IPS DF 4.7 (cell line): ENCODE measurements at regions not wholly inside any gene's neighbourhood (a gene's known extent, or its start where the extent isn't known, plus 50 kb on each side); places are given as distances from the start of the nearest gene placed in this dataset.
"Not testable (repeated sequence)": the region's sequence is repeated elsewhere in the genome, so short reads cannot be mapped to it uniquely, and the experiment has no call there.

Experiments
- DNase-seq: peaks from one replicate; pipeline ENCODE4 v3.0.0-alpha.2; 2013; ENCODE audit warnings: low spot score; ENCODE audit errors: extremely low read depth

DNA sequence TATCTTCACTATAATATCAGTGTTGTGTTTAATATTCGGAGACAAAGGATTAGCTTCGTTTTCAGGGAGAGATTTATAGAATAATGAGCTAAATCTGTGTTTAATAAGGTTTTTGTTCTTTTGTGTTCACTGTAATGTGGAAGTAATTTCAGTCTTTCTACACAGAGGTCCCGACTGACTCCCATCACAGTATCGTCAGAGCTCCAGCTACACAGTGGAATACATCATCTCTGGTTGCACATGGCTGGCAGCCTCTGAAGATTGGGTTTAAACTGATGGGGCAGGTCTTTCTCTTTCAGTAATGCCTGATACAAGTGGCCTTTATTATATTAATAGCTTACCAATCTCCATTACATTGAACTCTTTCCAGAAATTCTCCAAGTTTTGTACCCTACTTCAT lies 736.7 kb upstream of the RIOK2 start:
- DNase-seq: no peak

DNA sequence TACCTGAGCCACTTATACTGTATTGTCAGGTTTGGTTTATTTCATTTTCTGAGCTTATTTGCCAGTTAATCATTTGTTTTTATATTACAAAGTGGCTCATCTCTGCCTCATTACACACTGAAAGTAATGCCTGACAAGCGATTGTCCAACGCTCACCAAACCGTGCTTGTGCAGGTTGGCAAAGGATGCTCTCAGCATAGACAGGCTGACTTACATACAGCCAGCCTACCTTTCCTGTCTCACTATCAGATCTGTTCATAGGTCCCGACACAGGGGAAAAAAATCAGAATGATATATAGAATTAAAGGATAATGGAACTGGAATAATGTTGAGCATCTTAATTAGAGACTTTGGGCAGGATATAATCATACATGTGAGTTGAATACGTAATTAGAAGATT lies 739.7 kb upstream of the RIOK2 start:
- DNase-seq: no peak

DNA sequence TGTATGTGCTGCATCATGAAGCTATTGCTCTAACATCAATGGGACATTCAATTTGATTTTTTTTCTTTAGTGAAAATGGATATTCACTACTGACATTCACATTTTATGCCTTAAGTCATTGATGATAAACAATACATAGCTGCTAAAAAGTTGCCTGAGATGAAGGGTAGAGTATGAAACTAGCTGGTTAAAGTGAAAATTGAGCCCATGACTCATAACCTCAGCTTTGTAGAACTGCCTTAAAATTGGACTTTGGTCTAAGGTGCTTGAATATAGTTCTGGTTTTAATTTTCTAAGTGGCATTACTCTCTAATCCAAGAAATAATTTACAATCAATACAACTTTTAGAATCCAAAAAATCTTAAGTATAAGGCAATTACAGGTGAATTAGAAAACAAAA lies 740.4 kb upstream of the RIOK2 start:
- no peak for DNase-seq

DNA sequence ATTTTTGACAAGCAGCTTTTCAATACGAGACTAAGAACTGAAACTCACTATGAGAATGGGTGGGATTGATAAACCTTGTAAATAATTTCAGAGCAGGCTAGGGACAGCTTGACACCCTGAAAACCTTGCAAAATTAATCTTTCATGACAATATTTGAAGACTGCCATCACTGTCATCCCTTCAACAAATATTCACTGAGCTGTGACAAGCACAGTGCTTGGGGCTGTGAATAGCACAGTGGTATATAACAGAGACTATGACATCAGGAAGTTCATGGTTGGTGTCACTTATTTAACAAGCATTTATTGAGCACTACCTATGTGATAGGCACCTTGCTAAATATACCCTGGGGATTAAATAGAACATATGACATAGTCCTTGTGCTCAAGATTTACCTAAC lies 741.0 kb upstream of the RIOK2 start:
- DNase-seq: no peak

DNA sequence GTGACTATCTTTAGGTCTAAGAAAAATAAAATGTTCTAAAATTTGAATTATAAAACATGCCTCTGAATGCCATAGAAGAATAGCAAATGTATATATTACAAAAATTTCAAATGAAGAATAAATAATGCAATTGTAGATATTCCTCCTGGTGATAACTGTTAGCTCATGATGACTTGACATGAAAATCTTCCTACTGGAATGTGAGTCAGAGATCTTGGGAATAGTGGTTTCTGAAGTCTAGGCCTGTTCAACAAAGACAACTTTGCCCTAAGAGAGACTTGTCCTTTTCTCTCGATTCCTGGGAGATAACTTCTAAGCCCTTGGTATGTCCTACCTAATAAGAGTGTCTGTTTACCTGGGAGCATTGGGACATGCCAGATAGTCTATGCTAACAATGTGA lies 746.3 kb upstream of the RIOK2 start:
- no peak for DNase-seq

DNA sequence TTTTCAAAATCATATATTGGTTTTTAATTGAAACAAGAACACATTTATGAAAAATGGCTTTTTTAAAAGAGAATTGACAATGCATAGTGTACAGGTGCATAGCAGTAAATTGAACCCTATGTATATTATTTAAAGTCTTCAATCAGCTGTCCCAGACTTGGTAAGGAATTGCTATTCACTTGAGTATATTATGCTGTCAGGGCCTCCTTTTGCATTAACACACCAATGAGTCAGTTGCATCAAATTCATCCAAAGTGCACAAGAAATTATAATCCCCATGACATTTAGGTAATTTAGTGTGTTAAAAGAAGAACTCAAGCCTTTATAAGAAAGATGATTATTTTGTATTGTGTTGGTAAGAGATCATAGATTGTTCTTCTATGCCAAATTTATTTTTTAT lies 748.8 kb upstream of the RIOK2 start:
- no peak for DNase-seq

DNA sequence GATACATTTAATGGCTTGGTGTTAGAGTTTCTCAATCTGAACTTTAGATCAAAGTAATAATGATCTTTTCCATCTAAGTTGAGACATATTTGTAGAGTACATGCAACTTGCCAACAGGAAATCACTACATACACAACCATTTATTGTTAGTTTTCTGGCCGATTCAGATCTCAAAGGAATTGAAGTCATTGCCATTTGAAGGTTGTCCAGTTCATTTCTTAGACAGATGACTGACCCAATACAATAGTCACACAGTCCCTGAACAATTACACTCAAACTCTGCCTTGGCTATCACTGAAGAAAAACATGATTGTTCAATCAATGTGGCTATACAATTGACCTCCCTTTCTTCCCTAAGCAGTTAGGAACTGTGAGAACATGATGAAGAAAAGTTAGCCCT lies 753.2 kb upstream of the RIOK2 start:
- no peak for DNase-seq

DNA sequence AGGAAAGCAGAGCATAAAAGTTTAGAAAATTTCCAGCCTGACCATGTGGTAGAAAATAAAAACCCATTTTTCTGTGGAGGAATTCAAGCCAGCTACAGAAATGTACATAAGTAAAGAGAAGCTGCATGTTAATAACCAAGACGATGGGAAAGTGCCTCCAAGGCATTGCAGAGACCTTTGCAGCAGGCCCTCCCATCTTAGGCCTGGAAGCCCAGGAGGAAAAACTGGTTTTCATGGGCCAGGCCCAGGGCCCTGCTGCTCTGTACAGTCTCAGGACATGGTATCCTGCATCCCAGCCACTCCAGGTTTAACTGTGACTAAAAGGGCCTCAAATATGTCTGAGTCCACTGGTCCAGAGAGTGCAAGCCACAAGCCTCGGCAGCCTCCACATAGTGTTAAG lies 754.8 kb upstream of the RIOK2 start:
- no peak for DNase-seq

DNA sequence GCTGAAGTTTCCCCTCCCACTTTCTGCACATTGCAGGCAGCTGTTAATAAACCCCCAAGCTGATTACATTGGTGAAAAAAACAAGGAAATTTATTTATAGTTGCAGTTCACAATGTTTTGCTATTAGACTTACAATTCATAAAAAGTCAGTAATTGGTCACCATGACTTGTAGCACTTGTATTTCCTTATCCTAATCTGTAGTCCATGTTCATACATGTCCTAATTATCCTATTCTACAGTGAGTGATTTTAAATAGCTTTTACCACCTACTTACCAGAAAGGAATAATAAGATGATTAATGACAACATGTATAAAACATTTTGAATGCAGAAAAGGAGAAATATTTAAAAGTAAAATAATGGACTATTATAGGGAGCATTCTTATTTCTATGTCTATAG lies 760.0 kb upstream of the RIOK2 start:
- no peak for DNase-seq

DNA sequence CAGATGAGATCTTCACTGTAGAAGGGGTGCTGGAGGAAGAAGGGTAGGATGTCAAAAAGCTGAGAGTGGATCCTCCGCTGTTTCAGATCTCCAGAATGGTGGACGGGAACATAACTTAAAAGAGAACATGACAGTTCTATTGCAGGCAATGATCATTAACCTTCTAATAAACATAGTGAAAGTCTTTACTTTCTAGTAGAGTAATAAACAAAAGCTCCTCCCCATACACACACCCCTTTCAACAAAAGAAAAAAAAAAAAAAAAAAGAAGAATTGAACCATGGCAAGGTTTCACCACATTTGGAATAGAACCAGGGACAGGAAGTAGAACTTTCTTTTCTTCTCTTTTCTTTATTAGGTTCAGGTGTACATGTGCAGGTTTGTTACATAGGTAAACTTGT lies 768.1 kb upstream of the RIOK2 start:
- no peak for DNase-seq

DNA sequence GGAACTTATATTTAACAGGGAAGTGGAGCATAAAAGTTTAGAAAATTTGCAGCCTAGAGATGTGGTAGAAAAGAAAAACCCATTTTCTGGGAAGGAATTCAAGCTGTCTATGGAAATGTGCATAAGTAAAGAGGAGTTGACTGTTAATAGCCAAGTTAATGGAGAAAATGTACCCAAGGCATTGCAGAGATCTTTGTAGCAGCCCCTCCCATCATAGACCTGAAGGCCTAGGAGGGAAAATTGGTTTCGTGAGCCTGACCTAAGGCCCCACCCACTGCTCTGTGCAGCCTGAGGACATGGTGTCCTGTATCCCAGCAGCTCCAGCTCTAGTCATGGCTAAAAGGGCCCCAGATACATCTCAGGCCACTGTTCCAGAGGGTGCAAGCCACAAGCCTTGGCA lies 772.4 kb upstream of the RIOK2 start:
- DNase-seq: no peak

DNA sequence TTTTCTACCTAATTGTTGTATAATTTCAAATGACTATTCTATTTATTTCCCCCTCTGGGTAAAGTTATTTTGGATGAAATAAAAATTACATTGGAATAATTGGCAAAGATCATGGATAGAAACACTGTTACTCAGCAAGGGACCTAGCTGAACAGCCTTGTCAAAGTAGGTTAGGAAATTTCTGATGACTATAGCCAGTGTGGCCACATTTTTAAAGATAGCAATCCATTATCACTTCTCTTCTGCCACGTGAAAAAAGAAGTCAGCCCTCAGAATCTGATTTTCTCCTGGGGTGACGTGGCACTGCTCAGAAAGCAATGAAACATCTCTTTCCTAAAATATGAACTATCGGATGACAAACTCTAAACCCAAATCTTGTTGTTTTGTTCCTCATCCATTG lies 784.2 kb upstream of the RIOK2 start:
- no peak for DNase-seq

DNA sequence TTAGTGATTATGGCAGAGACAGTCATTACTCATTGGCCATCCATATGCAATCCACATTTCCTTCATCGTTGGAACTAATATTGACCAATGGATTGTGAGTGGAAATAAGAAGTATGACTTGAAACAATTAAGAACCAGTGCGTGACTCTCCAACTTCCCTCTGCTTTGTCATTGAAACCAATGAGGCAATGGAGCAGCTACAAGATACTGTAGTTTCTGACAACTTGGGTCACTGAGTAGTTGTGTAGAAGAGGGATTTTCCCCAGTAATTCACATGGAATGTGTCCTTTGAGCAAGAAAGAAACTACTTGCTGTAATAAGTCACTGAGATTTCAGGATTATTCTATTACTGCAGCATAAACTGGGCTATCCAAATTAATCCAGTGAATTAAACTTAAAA lies 785.3 kb upstream of the RIOK2 start:
- DNase-seq: no peak

DNA sequence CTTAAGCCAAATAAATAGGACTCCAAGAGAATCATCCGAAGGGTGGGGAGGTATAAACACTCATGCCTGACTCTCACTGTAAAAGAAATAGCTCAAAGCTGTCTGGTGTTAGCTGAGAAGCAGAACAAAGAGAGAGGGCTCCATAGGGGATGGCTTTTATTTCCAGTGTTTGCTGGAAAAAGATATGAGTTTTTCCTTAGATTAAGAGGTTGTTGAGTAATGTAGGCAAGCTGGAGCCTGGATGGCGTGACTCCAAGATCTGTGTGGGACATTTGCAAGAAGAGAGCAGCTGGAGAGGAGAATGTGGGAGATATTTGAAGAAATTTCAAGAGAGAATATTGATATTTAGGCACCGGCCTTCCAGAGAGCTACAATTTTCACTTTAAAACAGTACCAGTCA lies 793.7 kb upstream of the RGMB start:
- no peak for DNase-seq

DNA sequence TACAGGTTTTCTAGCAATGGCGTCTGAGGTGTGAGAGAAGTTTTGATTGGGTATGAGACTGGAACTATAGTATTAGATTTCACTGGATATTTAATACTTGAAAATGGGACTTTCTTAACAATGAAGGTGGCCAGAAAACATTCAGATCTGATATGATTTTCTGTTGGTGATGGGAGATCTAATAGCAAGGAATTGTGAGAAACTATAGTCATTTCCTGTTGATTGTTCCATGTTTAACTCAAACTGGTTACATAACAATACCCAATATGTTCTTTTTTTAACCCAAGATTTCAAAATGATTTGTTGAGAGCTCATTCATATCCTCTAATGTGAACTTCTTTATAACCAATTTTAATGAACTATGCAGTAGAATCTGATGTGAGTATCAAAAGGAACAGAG lies 793.2 kb upstream of the RGMB start:
- no peak for DNase-seq

DNA sequence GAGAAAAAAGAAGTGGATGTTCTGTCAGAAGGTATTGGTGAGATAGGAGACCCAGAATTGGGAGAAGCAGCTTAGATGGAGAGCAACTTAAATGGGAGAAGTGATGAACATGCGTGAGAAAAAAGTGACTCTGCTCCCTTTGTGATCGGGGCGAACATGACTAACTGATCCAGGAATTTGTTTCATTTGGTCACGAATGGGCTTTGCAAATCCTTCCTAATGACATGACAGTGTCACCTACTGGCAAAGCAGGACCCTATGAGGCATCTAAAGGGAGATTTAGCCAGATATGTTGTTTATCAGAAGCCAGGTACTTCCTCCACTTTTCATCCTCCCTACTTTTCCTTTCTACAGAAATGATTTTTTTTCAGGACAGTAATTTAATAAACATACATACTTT lies 787.4 kb upstream of the RGMB start:
- DNase-seq: peak; percentile 38

DNA sequence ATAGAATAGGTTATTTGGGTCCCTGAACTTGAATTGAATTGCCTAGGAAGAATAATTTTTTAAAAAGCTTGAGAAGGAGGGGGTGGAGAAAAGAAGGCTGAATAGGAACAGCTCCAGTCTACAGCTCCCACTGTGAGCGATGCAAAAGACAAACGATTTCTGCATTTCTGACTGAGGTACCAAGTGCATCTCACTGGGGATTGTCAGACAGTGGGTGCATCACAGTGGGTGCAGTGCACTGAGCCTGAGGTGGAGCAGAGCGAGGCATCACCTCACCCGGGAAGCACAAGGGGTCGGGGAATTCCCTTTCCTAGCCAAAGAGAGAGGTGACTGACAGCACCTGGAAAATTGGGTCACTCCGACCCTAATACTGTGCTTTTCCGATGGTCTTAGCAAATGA lies 782.2 kb upstream of the RGMB start:
- DNase-seq: no peak

DNA sequence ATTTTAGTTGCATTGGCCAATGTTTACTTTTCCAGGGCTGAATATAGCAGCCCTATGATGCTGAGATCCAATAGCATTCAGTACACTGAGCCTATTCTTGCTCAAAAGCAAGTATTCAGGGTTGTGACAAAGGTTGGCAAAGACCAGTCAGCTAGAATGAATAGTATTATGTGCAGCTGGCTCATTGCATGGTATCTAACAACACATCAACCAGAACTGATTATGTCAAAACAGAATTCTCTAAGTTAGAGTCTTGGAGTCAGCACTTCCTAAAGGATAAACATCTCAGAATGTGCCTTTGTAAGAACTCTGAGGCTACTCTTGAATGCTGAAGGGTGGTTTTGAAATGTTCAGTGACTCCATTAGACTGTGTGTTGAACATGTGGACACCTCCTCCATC lies 774.5 kb upstream of the RGMB start:
- DNase-seq: no peak

DNA sequence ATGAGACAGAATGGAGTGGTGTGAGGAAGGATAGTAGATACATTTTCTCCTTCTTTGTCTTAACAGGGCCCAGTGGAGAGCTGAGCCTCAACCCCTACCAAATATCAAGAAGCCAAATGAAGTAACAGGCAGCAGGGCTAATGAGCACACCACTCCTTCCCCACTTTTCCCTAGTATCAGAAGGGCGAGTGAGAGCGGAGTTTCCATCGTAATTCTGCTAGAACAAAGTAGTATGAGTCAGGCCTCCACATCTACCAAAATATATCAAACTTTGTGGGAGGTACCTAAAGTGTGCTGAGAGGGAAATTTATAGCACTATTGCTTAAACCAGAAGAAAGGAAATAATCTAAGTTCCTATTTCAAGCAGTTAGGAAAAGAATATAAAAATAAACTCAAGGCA lies 769.0 kb upstream of the RGMB start:
- DNase-seq: no peak

DNA sequence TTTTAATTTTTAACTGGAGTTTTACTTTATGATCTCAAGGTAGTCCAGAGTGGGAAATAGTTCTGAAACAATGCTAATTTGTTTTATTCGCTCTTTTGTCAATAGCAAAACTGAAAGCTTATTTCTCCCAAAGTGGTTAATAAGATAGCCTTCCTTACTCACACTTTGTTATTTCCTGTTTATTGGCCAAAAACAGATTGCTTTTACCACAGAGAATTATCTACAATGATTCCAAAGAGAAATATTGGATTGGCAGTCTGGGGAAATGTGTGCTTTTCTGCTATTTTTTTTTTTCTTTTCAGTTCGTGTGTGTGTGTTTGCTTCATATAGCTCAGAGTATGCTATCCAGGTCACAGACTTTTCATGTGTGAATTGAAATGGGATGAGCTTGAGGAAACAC lies 756.7 kb upstream of the RGMB start:
- no peak for DNase-seq

DNA sequence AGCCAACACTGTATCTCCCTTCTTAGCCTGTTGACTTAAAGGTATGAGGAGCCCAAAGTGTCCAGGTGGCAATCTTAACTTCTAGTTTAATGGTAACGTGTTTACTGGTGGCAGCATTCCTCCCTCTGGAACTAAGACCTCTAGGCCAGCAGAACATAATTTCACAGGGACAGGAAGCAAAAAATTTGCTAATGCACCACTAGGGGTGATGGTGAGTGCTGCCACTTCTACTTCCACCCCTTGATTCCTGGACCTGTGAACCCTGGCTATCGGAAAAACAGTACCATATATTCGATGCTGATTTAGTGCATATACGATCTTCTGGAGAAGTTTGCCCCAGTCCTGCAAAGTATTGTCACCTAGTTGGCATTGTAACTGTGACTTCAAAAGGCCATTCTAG lies 743.2 kb upstream of the RGMB start:
- not testable (repeated sequence) for DNase-seq

DNA sequence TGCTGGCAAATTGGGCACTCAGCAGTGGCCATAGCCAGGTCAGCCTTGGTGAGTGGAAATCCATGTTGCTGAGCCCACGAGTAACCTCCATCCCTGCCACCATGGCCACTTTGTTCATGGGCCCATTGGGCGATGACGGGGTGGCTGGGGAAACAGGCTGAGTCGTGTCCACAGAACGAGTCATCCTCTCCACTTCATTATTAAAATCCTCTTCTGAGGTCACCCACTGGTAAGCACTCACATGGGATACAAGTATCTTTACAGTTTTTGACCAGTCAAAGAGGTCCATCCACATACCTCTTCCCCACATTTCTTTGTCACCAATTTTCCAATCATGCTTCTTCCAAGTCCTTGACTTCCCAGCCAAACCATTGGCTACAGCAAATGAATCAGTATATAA lies 742.4 kb upstream of the RGMB start:
- not testable (repeated sequence) for DNase-seq

DNA sequence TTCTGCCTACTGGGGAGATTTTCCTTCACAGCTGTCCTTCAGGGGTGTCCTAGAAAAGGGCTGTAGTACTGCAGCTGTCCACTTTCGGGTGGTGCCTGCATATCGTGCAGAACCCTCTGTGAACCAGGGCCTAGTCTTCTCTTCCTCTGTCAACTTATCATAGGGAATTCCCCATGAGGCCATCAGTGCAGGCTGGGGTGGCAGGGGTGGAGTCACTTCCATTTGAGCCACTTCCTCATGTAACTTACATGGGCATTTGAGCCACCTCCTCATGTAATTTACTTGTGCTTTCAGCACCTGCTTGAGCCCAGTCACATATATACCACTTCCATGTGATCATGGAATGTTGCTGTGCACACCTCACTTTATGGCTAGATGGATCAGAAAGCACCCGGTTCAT lies 742.0 kb upstream of the RGMB start:
- no peak for DNase-seq

DNA sequence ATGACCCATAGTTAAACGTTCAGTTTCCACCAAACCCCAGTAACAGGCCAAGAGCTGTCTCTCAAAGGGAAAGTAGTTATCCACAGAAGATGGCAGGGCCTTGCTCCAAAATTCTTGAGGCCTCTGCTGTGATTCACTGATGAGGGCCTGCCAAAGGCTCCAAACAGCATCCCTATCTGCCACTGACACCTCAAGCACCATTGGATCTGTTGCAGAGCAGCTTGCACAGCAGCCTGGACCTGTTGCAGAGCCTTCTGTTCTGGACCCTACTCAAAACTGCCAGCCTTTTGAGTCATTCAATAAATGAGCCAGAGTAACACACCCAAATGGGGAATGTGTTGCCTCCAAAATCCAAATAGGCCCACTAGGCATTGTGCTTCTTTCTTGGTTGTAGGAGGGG lies 741.5 kb upstream of the RGMB start:
- no peak for DNase-seq

DNA sequence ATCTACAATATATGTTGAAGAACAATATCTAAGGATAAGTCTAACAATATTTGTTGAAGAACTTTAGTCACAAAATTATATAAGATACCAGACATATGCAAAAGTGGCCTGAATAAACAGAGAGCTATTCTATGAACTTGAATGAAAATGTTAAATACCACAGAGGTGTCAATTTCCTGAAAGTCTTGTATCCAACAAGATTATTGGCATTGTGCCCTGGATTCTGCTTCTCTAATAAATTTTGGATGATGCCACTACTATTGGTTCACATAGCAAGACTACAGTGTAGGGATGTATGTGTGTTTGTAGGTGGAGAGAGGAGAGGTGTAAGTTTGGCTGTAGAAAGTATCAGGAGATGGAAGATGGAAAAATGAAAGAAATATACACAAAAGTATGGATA lies 731.8 kb upstream of the RGMB start:
- DNase-seq: no peak
